T-helper 17 cell (primary cell): ENCODE measurements at regions not wholly inside any gene's neighbourhood (a gene's known extent, or its start where the extent isn't known, plus 50 kb on each side); places are given as distances from the start of the nearest gene placed in this dataset.

Experiments used
- ATAC-seq: fragments of 150-1000 bp; cut with Tn5 transposase; 2 replicates; pipeline ENCODE4 v1.10.0; 2021; ENCODE audit warnings: mild to moderate bottlenecking, moderate library complexity
- DNase-seq, 3 donors: peaks; one replicate each; pipeline versions ENCODE4 v3.0.0 to v3.0.0-alpha.2; 2020 to 2021
- H3K9me3 ChIP-seq: one replicate; pipeline ENCODE4 v1.7.0; 2013; ENCODE audit warnings: low read length, mild to moderate bottlenecking; ENCODE audit not compliant: control insufficient read depth, poor library complexity, severe bottlenecking
- H3K27ac Mint-ChIP-seq: one replicate; pipeline ENCODE4 v1.8.0; 2022; ENCODE audit warnings: mild to moderate bottlenecking, moderate library complexity, mixed read lengths
- H3K27me3 Mint-ChIP-seq: one replicate; pipeline ENCODE4 v1.8.0; 2022; ENCODE audit warnings: mixed read lengths
- H3K36me3 Mint-ChIP-seq: one replicate; pipeline ENCODE4 v1.8.0; 2022; ENCODE audit warnings: low read depth, mixed read lengths
- H3K4me1 Mint-ChIP-seq: one replicate; pipeline ENCODE4 v1.8.0; 2022; ENCODE audit warnings: mild to moderate bottlenecking, mixed read lengths
- H3K4me3 Mint-ChIP-seq: one replicate; pipeline ENCODE4 v1.8.0; 2022; ENCODE audit warnings: mild to moderate bottlenecking, moderate library complexity, mixed read lengths

GRCh38 chr14:101046071-101046470, 142.5 kb upstream of the RTL1 start:
- DNase-seq, result no peak
- Mint-ChIP-seq H3K4me1 (no peaks in the 10 kb centered on the region), H3K27me3 (peaks cover 27% of the 10 kb centered on the region), H3K36me3 (no peaks in the 10 kb centered on the region), H3K27ac (no peak overlapping the region), H3K4me3 (no peak overlapping the region)
- no peak for ATAC-seq
- no peaks in the 10 kb centered on the region for H3K9me3 ChIP-seq

- Mint-ChIP-seq H3K27me3 (peaks cover 29% of the 10 kb centered on the region), H3K27ac (no peak overlapping the region), H3K4me3 (no peak overlapping the region), H3K36me3 (no peaks in the 10 kb centered on the region), H3K4me1 (no peaks in the 10 kb centered on the region)
- no peak for DNase-seq
- H3K9me3 ChIP-seq, result no peaks in the 10 kb centered on the region
- no peak for ATAC-seq
These were observed 143.8 kb upstream of the RTL1 start for GRCh38 chr14:101047326-101047725.

- no peaks in the 10 kb centered on the region for H3K9me3 ChIP-seq
- ATAC-seq, result no peak
- H3K4me1 Mint-ChIP-seq, result no peaks in the 10 kb centered on the region
- no peak for DNase-seq
- H3K36me3 Mint-ChIP-seq, result peaks cover 2% of the 10 kb centered on the region
- peaks cover 33% of the 10 kb centered on the region for H3K27me3 Mint-ChIP-seq
- no peak overlapping the region for H3K27ac Mint-ChIP-seq
- no peak overlapping the region for H3K4me3 Mint-ChIP-seq
These were observed 145.2 kb upstream of the RTL1 start for GRCh38 chr14:101048766-101049165.

- H3K9me3 ChIP-seq, result no peaks in the 10 kb centered on the region
- DNase-seq, result no peak
- no peak for ATAC-seq
- Mint-ChIP-seq H3K4me1 (no peaks in the 10 kb centered on the region), H3K36me3 (peaks cover 2% of the 10 kb centered on the region), H3K27me3 (peaks cover 33% of the 10 kb centered on the region), H3K27ac (no peak overlapping the region), H3K4me3 (no peak overlapping the region)
These were observed 146.0 kb upstream of the RTL1 start for GRCh38 chr14:101049511-101049910.

GRCh38 chr14:101049942-101050341, 146.4 kb upstream of the RTL1 start:
- no peaks in the 10 kb centered on the region for H3K9me3 ChIP-seq
- DNase-seq, result no peak
- ATAC-seq, result no peak
- no peak overlapping the region for H3K27ac Mint-ChIP-seq
- H3K36me3 Mint-ChIP-seq, result peaks cover 2% of the 10 kb centered on the region
- peaks cover 31% of the 10 kb centered on the region for H3K27me3 Mint-ChIP-seq
- no peaks in the 10 kb centered on the region for H3K4me1 Mint-ChIP-seq
- no peak overlapping the region for H3K4me3 Mint-ChIP-seq

- H3K9me3 ChIP-seq, result no peaks in the 10 kb centered on the region
- DNase-seq (no peak), ATAC-seq (no peak)
- Mint-ChIP-seq H3K4me3 (no peak overlapping the region), H3K4me1 (no peaks in the 10 kb centered on the region), H3K27ac (no peak overlapping the region), H3K27me3 (peaks cover 24% of the 10 kb centered on the region), H3K36me3 (peaks cover 2% of the 10 kb centered on the region)
These were observed 147.5 kb upstream of the RTL1 start for GRCh38 chr14:101050901-101051490.

- Mint-ChIP-seq H3K27ac (no peak overlapping the region), H3K36me3 (peaks cover 2% of the 10 kb centered on the region), H3K27me3 (peaks cover 11% of the 10 kb centered on the region), H3K4me3 (no peak overlapping the region), H3K4me1 (no peaks in the 10 kb centered on the region)
- ATAC-seq (no peak), DNase-seq (no peak)
- H3K9me3 ChIP-seq, result peaks cover 3% of the 10 kb centered on the region
These were observed 151.1 kb upstream of the RTL1 start for GRCh38 chr14:101054671-101055070.

GRCh38 chr14:101055106-101055662, 151.7 kb upstream of the RTL1 start:
- peaks cover 3% of the 10 kb centered on the region for H3K9me3 ChIP-seq
- Mint-ChIP-seq H3K4me3 (no peak overlapping the region), H3K27ac (no peak overlapping the region), H3K36me3 (peaks cover 2% of the 10 kb centered on the region), H3K4me1 (no peaks in the 10 kb centered on the region), H3K27me3 (peaks cover 11% of the 10 kb centered on the region)
- DNase-seq (no peak), ATAC-seq (no peak)

- Mint-ChIP-seq H3K27ac (no peak overlapping the region), H3K36me3 (peaks cover 2% of the 10 kb centered on the region), H3K27me3 (peaks cover 7% of the 10 kb centered on the region), H3K4me1 (no peaks in the 10 kb centered on the region), H3K4me3 (no peak overlapping the region)
- peaks cover 3% of the 10 kb centered on the region for H3K9me3 ChIP-seq
- DNase-seq (no peak), ATAC-seq (no peak)
These were observed 152.4 kb upstream of the RTL1 start for GRCh38 chr14:101055776-101056374.

- H3K9me3 ChIP-seq, result peaks cover 3% of the 10 kb centered on the region
- H3K4me3 Mint-ChIP-seq, result no peak overlapping the region
- peaks cover 5% of the 10 kb centered on the region for H3K27me3 Mint-ChIP-seq
- ATAC-seq, result no peak
- no peak overlapping the region for H3K27ac Mint-ChIP-seq
- no peaks in the 10 kb centered on the region for H3K4me1 Mint-ChIP-seq
- H3K36me3 Mint-ChIP-seq, result peaks cover 2% of the 10 kb centered on the region
- DNase-seq, result no peak
These were observed 152.9 kb upstream of the RTL1 start for GRCh38 chr14:101056446-101056845.

GRCh38 chr14:101057394-101057793, 153.9 kb upstream of the RTL1 start:
- H3K27me3 Mint-ChIP-seq, result peaks cover 3% of the 10 kb centered on the region
- H3K9me3 ChIP-seq, result peaks cover 3% of the 10 kb centered on the region
- H3K27ac Mint-ChIP-seq, result no peak overlapping the region
- H3K4me3 Mint-ChIP-seq, result no peak overlapping the region
- ATAC-seq (no peak), DNase-seq (no peak)
- H3K36me3 Mint-ChIP-seq, result peaks cover 2% of the 10 kb centered on the region
- no peaks in the 10 kb centered on the region for H3K4me1 Mint-ChIP-seq

GRCh38 chr14:101058571-101058970, 155.0 kb upstream of the RTL1 start:
- Mint-ChIP-seq H3K4me3 (no peak overlapping the region), H3K27ac (no peak overlapping the region), H3K27me3 (no peaks in the 10 kb centered on the region), H3K36me3 (no peaks in the 10 kb centered on the region), H3K4me1 (no peaks in the 10 kb centered on the region)
- peaks cover 3% of the 10 kb centered on the region for H3K9me3 ChIP-seq
- ATAC-seq, result no peak
- no peak for DNase-seq

- no peak overlapping the region for H3K4me3 Mint-ChIP-seq
- no peak overlapping the region for H3K27ac Mint-ChIP-seq
- H3K36me3 Mint-ChIP-seq, result no peaks in the 10 kb centered on the region
- peaks cover 3% of the 10 kb centered on the region for H3K9me3 ChIP-seq
- DNase-seq (no peak), ATAC-seq (no peak)
- H3K4me1 Mint-ChIP-seq, result no peaks in the 10 kb centered on the region
- H3K27me3 Mint-ChIP-seq, result no peaks in the 10 kb centered on the region
These were observed 156.7 kb upstream of the RTL1 start for GRCh38 chr14:101060171-101060601.
